Right lobe of liver (tissue), 4 donors: ENCODE measurements at regions not wholly inside any gene's neighbourhood (a gene's known extent, or its start where the extent isn't known, plus 50 kb on each side); places are given as distances from the start of the nearest gene placed in this dataset.

Source experiments
- POLR2A ChIP-seq: fragments of 450-650 bp; IDR thresholded peaks from one replicate; pipeline ENCODE4 v1.6.1; 2017; ENCODE audit warnings: antibody characterized with exemption, mild to moderate bottlenecking
- TF ChIP-seq, protein P1 (sequence below), 4 donors: fragments of 200-600 bp in 3 of 4; fragments of 450-650 bp in 1 of 4; IDR thresholded peaks; one replicate each; pipeline versions ENCODE4 v1.5.1 to v1.8.0; 2016 to 2022; ENCODE audit warnings: antibody characterized with exemption in 4 of 4, mild to moderate bottlenecking in 2 of 4
- donor health status: DM: no; HTN: no; CAD: no.
- donor health status: DM: no; HTN: no; CAD: no.
- donor health status: DM: no; HTN: yes; CAD: no.

DNA sequence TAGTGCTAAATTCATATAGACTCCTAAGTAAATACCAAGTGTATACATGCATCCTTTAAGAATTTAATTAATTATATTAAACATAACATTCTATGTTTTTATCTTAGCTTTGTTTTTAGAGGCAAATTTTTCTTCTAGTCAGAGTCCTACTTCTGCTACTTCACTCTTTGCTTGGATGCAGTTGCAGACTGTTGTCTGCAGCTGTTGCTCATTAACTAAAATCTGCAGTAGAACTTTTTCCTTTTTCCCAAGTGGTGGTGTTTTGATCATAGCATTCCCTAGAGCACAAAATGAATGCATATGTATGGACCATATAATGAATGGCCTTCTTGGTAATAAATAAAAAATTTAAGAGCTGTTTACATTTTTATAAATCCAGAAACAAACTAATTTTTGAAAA is 198.3 kb downstream of the CASP12 start:
- TF ChIP-seq, protein P1, sequence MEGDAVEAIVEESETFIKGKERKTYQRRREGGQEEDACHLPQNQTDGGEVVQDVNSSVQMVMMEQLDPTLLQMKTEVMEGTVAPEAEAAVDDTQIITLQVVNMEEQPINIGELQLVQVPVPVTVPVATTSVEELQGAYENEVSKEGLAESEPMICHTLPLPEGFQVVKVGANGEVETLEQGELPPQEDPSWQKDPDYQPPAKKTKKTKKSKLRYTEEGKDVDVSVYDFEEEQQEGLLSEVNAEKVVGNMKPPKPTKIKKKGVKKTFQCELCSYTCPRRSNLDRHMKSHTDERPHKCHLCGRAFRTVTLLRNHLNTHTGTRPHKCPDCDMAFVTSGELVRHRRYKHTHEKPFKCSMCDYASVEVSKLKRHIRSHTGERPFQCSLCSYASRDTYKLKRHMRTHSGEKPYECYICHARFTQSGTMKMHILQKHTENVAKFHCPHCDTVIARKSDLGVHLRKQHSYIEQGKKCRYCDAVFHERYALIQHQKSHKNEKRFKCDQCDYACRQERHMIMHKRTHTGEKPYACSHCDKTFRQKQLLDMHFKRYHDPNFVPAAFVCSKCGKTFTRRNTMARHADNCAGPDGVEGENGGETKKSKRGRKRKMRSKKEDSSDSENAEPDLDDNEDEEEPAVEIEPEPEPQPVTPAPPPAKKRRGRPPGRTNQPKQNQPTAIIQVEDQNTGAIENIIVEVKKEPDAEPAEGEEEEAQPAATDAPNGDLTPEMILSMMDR (IDR thresholded peaks at IDR 0.05) = no peak
- TF ChIP-seq POLR2A = no peak
